ENCODE measurements at regions not wholly inside any gene's neighbourhood (a gene's known extent, or its start where the extent isn't known, plus 50 kb on each side); places are given as distances from the start of the nearest gene placed in this dataset.
A peak's percentile ranks its signal among the peaks of the same experiment; 100 is the strongest.
"Not testable (repeated sequence)": the region's sequence is repeated elsewhere in the genome, so short reads cannot be mapped to it uniquely, and the experiment has no call there.

DNA sequence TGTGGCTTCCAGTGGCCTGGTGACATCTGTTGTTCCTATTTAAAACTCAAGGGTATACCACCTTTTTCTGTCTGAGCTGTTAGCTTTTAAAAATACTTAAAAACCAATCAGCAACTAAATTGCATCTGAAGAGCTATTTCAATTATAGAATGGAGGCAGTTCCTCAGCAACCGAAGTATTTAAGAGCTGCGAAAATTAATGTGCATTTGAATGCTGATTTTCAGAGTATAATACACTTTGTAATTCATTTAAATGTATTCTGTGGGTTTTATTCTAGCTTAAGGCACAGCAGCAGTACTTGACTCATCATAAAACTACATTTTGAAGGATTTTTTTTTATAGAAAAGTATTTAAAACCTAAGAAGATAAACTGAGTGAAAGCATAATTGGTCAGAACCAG lies 404.9 kb upstream of the PRKCQ start:
- no peak for DNase-seq (ENCODE audit: low read depth, low spot score)

DNA sequence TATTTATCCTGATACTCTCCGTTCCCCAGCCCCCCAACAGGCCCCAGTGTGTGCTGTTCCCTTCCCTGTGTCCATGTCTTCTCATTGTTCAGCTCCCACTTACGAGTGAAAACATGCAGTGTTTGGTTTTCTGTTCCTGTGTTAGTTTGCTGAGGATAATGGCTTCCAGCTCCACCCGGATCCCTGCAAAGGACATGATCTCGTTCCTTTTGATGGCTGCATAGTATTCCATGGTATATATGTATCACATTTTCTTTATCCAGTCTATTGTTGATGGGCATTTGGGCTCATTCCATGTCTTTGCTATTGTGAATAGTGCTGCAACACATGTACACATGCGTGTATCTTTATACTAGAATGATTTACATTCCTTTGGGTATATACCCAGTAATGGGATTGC lies 403.9 kb upstream of the PRKCQ start:
- not testable (repeated sequence) for DNase-seq (ENCODE audit: low read depth, low spot score)

GRCh38 chr10:6980353-6980752 lies 400.3 kb upstream of the PRKCQ start:
- no peak for DNase-seq (ENCODE audit: low read depth, low spot score)

GRCh38 chr10:6979371-6979770 lies 399.3 kb upstream of the PRKCQ start:
- no peak for DNase-seq (ENCODE audit: low read depth, low spot score)

- DNase-seq (ENCODE audit: low read depth, low spot score): no peak
These were observed 398.1 kb upstream of the PRKCQ start for GRCh38 chr10:6978187-6978627.

DNA sequence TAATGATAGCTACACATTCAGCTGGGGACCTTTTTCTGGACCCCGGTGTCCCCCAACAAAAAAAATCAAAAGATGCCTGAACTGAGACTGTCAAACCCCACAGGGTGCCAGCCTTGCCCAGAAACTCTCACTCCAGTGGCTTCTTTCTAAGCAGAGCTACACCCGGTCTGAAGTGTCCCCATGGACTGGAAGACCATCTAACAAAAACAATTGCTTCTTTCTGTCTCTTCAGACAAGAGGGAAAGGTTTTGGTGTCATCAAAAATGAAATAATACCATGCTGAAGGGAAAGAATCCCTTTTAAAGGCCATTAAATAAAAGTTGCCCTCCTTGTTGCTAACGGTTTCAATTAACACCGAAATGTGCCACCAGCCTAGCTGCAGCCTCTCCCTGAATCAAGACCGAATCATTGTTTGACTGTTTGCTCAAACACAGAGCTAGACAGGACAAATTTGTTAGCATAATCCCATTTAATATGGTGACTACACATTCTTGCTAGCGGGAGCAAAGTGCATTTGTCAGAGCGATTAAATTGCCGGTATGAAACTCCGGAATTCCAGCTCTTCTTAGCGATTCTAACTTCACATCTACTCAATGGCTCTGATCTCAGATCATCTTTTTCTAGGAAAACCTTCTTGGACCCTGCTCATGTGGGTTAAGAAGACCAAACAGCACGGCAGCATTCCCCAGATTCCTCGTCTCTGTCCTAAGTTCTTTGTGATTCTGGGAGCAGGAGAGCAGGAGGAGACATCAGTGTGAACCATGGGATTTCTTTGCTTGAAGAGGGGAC lies 397.5 kb upstream of the PRKCQ start:
- DNase-seq (ENCODE audit: low read depth, low spot score): no peak

DNA sequence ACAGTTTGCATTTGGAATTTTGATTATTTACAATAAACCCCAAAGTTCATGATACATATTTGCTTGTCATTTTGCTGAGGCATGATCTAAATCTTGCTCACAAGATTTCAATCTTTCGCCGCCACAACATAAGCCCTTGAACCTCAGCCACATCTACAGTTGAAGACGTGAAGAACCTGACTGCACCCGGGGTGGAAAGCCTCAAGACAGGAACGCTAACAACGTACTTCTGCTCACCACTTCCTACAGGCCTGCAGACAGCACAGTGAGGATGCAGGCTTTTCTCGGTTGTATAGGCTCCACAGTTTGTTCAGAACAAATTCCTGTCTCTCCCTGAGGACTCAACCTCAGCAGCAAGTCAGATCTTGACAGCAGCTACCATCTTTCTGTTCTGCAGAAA lies 393.8 kb upstream of the PRKCQ start:
- no peak for DNase-seq (ENCODE audit: low read depth, low spot score)

DNA sequence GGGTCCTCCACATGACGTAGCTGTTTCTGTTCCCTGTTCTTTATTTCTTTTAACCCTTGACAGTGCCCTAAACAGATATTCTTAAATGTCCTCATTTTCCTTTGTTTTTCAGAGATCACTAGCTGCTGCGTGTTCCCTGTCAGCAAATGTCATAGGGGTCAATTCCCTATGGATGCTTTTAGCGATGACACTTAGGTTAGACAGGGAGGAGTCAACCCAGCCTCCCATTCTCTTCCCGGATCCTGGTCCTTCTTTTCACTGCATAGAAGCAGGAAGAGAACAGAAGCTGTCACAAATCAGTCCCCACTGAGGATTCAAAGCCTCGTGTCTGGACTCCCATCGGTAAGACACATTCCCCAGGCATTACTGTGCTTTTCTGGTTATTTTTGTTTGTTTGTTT lies 392.1 kb upstream of the PRKCQ start:
- DNase-seq (ENCODE audit: low read depth, low spot score): no peak

DNA sequence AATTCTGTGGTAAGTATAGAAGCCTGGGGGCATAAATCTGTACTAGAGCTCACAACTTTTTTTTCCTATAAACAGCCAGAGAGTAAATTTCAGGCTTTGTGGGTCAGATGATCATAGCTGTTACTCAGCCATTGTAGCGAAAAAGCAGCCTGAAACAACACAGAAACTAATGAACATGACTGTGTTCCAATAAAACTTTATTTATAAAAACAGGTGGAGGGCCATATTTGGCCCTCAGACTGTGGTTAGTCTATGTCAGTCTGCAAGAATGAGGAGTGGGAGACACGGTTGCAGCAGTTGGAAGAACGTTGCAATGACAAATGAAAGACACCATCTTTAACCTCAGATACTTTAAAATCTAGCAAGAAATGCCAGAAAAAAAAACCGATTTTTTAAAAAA lies 389.6 kb upstream of the PRKCQ start:
- no peak for DNase-seq (ENCODE audit: low read depth, low spot score)

- DNase-seq (ENCODE audit: low read depth, low spot score): no peak
These were observed 384.5 kb upstream of the PRKCQ start for GRCh38 chr10:6964543-6964942.

- DNase-seq (ENCODE audit: low read depth, low spot score): no peak
These were observed 382.5 kb upstream of the PRKCQ start for GRCh38 chr10:6962576-6962975.

DNA sequence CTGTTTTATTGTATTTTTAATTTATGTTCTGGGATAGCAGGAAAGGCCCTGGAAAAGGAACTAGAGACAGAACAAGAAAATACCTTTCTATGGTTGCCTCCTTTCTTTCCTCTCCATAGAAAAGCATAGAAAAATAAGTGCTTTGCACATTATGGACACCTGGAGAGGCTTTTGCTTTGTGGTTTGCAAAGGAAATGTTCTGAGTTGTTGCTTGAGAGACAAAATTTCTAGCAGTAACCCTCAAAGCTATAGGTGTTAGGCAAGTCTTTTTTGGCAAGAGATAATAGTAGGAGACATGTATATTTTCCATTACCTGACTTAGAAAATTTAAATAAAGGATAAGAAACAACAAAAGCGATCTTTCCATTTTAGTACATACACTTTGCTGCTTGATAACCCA lies 378.6 kb upstream of the PRKCQ start:
- DNase-seq (ENCODE audit: low read depth, low spot score): no peak

- DNase-seq (ENCODE audit: low read depth, low spot score): no peak
These were observed 378.2 kb upstream of the PRKCQ start for GRCh38 chr10:6958254-6958653.

DNA sequence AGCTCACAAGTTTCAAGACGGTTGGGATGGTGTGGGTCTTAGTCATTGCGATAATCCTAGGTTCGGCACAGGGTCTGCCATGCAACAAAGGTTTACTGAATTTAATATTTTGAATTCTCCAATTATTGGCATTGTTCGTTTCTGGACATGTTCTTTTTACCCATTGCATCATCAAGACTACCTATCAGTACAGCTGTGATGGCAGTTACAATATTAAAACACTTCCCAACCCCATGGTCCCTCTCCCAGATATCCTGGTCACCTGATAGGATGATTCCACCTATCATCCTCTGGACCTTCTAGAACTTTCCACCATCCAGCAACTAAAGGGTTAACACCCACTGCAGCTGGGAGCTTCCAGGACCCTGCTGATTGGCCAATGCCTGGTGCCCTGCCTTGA lies 377.8 kb upstream of the PRKCQ start:
- no peak for DNase-seq (ENCODE audit: low read depth, low spot score)

DNA sequence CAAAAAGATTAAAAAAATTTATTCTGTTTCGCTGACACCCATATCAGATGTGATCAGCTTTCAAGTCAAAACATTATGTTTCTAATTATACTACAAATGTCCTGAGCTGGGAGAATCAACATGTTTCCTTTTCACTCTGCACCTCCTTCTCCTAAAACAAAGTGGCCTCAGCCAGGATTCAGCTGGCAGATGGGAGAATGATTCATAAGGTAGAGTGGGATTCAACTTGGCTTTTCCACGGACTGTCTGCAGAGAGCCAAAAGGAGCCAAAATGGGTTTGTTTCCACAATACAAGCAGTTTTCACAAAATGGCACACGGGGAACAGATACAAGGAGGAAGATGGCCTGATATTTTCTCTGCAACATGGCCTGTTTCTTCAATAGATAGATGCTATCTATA lies 376.5 kb upstream of the PRKCQ start:
- no peak for DNase-seq (ENCODE audit: low read depth, low spot score)

- peak; percentile 81 for DNase-seq (ENCODE audit: low read depth, low spot score)
These were observed 373.3 kb upstream of the PRKCQ start for GRCh38 chr10:6953271-6953801.

- DNase-seq (ENCODE audit: low read depth, low spot score): no peak
These were observed 371.7 kb upstream of the PRKCQ start for GRCh38 chr10:6951732-6952131.

DNA sequence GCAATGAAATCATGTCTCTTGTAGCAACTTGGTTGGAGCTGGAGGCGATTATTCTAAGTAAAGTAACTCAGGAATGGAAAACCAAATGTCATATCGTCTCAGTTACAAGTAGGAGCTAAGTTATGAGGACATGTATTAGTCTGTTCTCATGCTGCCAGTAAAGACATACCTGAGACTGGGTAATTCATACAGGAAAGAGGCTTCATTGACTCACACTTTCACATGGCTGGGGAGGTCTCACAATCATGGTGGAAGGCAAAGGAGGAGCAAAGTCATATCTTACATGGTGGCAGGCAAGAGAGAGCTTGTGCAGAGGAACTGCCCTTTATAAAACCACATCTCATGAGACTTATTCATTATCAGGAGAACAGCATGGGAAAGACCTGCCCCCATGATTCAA lies 370.1 kb upstream of the PRKCQ start:
- no peak for DNase-seq (ENCODE audit: low read depth, low spot score)

DNA sequence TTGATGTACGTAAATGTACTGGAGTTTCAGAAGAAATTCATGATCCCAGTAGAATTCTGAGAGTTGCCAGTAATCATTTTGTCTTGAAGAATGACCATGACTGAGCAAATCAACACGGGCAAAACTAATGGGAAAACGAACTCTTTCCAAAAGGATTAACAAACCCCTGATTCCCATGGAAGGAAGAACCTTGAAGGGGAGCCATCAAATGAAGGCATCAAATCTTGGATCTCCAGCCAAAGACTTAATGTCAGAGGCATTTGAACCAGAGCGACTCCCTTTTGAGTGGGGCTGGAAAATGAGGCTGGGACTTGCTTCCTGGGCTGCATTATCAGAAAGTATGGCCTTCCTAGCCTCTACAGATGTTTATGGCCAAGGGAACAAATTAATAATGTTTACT lies 364.4 kb upstream of the PRKCQ start:
- no peak for DNase-seq (ENCODE audit: low read depth, low spot score)

GRCh38 chr10:6938384-6938783 lies 358.3 kb upstream of the PRKCQ start:
- no peak for DNase-seq (ENCODE audit: low read depth, low spot score)

DNA sequence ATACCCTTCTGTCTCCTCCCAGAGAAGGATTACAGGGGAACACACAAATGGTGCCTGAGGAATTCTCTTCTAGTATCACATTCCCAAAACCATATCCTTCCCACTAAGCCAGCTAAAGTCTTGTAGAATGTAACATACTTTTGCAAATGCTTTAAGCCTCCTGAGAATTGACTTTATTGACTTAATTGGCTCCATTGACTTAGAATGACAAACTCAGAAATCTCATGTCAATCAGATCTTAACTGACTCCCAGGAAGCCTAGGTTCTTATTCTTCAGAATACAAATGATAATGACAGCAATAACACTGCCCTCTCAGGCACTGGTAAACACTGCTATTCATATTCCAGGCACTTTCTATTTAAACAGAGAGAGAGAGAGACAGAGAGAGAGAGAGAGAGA lies 356.9 kb upstream of the PRKCQ start:
- no peak for DNase-seq (ENCODE audit: low read depth, low spot score)

DNA sequence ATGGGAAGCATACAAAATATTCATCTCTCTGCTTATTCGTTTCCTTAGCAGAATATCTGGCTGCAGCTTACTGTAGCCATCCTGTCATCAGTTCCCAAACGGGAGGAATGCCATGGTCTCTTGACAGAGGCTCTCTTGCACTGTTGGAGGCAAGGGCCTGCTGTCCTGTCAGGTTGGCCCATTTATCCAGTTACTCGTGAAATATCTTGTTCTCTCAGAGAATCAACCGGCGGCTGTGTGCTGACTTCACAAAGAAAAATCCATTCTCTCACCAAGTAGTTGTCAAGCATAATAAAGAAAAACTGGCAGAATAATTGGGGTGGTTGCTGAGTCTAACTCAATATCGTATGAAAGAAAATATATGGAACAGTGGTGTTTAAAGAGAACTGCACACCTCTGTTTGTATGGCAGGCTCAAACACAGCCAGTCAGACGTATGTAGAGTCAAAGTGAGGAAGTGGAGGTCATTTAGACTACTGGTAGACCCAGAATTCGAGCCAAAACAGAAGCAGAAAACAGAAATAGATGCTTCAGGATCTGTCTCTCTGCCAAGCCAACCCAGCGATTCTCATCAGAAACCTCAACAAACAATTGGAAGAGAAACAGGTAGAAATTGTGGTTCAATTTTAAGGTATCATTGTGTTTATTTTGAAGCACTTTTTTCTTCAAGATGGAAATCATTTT lies 349.2 kb upstream of the PRKCQ start:
- DNase-seq (ENCODE audit: low read depth, low spot score): no peak

GRCh38 chr10:6928586-6928985 lies 348.5 kb upstream of the PRKCQ start:
- no peak for DNase-seq (ENCODE audit: low read depth, low spot score)
